ENCODE measurements at regions not wholly inside any gene's neighbourhood (a gene's known extent, or its start where the extent isn't known, plus 50 kb on each side); places are given as distances from the start of the nearest gene placed in this dataset.

DNA sequence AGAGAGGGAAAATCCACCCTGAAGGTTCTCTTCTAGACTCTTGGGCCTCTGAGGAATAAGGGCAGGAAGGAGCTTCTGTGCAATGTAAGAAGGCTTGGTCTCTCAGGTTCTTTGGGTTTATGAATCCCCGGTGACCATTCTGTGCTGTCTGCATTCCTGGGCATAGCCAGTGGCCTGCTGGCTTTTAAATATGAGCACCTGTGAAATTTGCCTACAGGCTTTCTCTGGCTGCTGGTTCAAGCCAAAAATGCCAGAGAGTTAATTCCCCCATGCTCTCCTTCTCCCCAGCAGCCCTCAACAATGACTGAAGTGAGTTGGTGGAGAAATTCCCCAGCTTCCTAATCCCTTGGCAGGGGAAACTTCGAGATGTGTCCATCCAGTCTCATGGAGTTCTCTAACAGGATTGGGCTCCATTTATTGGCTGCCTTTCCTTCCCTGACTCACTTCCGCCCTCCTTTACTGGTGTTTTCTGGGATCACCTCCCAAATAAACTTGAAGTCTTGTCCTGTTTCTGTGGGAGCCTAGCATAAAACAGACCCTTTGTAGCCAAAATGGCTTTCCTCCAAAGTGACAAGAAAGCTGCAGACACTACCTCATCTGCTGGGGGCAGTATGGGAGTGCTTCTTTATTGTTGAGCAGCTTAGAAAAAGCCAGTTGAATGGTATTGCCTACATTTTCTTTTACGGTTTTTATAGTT lies 179.4 kb upstream of the CASK start:
- TF ChIP-seq, protein P1, sequence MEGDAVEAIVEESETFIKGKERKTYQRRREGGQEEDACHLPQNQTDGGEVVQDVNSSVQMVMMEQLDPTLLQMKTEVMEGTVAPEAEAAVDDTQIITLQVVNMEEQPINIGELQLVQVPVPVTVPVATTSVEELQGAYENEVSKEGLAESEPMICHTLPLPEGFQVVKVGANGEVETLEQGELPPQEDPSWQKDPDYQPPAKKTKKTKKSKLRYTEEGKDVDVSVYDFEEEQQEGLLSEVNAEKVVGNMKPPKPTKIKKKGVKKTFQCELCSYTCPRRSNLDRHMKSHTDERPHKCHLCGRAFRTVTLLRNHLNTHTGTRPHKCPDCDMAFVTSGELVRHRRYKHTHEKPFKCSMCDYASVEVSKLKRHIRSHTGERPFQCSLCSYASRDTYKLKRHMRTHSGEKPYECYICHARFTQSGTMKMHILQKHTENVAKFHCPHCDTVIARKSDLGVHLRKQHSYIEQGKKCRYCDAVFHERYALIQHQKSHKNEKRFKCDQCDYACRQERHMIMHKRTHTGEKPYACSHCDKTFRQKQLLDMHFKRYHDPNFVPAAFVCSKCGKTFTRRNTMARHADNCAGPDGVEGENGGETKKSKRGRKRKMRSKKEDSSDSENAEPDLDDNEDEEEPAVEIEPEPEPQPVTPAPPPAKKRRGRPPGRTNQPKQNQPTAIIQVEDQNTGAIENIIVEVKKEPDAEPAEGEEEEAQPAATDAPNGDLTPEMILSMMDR (IDR thresholded peaks at IDR 0.05): no peak
- no peak overlapping the region for H3K4me3 ChIP-seq
- H3K27ac ChIP-seq: peak overlapping the region in 1 of 2 donors; percentile 41
- no peak for DNase-seq (ENCODE audit: low spot score)

DNA sequence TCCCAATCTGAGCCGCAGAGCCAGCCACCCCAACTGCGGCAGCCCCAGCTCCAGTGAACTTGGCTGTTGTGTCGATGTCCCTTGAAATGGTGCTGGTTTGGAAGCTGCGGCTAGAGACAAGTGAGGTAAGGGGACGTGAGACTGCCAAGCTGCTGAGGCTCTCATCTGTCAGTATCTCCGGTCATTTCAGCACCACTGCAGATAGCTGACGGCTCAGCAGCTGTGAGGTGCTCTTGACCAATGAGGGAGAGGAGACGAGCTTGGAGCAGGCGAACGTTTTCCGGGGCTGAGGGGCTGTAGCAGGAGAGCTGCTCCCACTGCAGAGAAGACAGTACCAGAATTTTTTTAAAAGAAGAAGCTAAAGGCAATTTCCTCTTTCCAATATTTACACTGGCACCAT lies 175.5 kb upstream of the CASK start:
- DNase-seq (ENCODE audit: low spot score): no peak
- no peak overlapping the region for H3K27ac ChIP-seq
- TF ChIP-seq, protein P1 (IDR thresholded peaks at IDR 0.05): no peak

DNA sequence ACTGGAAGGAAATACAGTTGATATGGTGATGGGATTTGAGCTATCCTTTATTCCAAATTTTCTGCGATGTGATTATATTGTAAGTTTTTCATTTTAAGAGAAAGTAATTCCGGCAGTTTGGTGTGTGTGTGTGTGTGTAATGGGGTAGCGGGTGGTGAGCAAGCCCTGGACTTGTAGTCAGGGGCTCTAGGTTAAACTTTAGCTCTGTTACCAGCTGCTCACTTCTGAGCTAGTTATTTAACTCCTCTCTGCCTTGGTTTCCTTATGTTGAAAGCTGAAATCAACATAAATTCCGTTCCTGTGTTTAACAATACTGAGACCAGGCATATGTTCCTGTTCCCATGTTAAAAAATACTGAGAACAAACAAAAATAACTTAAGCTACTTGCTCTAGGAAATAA lies 174.1 kb upstream of the CASK start:
- TF ChIP-seq, protein P1 (IDR thresholded peaks at IDR 0.05): no peak
- Histone ChIP-seq H3K4me3 (no peak overlapping the region), H3K27ac (no peak overlapping the region)
- no peak for DNase-seq (ENCODE audit: low spot score)

More for the DNA sequence above, 175.5 kb upstream of the CASK start:
- H3K4me3 ChIP-seq: no peak overlapping the region

DNA sequence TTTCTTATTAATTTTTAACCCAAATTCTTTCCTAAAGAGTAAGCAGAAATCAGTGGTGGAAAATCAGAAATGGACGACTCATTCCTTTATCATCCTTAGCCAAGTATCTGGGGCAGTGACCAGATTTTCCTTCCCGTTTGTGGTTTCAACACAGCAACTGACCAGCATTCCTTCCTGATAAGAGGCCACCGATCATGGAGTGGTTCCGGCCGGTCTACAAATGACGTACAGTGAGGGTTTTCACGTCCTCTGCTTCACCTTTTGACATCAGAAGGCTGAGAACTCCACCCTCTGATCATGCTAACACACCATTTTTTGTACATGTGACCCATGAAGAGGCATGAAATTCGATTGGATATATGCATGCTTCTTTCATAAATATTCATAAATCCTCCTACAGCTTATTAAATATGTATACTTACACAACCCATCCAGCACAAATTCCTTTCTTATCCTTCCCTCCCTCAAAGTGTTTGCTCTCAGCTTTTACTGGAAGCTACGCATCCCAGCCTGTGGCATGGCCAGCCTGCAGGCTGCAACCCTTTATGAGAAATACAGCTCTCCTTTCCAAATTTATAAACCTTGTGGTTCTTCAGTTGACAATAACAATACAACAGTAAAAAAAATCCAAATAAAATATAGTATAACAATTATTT lies 173.0 kb upstream of the CASK start:
- H3K27ac ChIP-seq: peak overlapping the region in 1 of 2 donors; percentile 66
- TF ChIP-seq, protein P1 (IDR thresholded peaks at IDR 0.05): no peak
- DNase-seq (ENCODE audit: low spot score): peak; percentile 81
- no peak overlapping the region for H3K4me3 ChIP-seq

DNA sequence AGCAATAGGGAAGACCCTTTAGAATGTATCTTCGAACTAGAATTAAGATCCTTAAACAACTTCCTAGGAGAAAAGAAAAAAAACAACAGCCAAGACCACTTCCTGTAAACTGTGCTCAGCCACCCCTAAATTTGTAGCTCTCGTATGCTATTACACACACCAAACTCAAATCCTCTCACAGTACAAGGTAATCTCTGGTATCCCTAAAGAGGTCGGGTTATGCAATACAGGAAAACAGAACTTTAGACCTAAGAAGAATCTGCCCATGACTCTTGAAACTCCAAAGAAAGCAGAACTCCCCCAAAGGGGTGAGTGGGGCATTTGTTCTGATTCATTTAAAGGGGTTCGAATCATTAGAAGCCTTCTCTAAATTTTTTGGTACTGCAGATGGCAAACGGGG lies 170.9 kb upstream of the CASK start:
- H3K4me3 ChIP-seq: no peak overlapping the region
- DNase-seq (ENCODE audit: low spot score): no peak
- H3K27ac ChIP-seq: no peak overlapping the region
- TF ChIP-seq, protein P1 (IDR thresholded peaks at IDR 0.05): no peak

DNA sequence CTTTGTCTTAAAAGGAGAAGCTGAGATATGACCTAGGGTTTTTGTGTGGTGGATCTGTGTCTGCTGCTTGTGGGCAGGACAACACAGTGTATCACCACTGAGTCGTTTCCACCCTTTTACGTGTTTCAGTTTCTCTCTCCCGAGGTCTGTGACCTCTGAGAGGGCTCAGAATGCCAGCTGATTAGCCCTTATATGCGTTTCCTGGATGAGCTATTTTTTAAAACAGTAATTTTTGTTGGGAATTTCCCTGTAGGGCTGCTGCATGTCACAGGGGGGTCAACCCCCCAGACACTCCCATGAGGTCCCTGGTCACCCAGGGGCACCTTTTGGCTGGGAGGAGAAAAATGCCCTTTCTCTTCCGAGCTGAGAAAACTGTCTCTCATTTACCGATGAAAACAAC lies 170.4 kb upstream of the CASK start:
- TF ChIP-seq, protein P1 (IDR thresholded peaks at IDR 0.05): no peak
- no peak for DNase-seq (ENCODE audit: low spot score)
- no peak overlapping the region for H3K27ac ChIP-seq
- no peak overlapping the region for H3K4me3 ChIP-seq

DNA sequence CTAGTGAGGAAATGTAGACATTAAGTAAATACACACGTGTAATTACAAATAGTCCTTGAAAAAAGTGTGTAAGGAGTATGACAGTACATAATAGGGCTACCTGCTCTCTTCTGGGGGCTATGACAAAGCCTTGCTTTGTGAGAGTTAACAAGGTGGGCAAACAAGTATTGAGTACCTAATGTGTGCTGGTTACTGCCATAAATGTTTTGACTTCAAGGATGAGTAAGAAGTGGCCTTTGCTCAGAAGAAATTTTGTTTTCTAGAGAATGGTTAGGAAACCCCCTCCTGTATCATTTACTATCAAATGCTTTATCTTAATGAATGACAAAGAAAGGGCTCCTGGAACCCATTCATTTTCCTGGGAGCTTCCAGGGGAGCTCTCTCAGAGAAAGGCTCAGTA lies 167.0 kb upstream of the CASK start:
- DNase-seq (ENCODE audit: low spot score): no peak
- Histone ChIP-seq H3K27ac (no peak overlapping the region), H3K4me3 (no peak overlapping the region)
- TF ChIP-seq, protein P1 (IDR thresholded peaks at IDR 0.05): no peak
